ENCODE measurements at regions not wholly inside any gene's neighbourhood (a gene's known extent, or its start where the extent isn't known, plus 50 kb on each side); places are given as distances from the start of the nearest gene placed in this dataset.

- TF ChIP-seq ZNF79 (CRISPR knock-in tag; IDR thresholded peaks at IDR 0.05; ENCODE audit: low read depth) (peak; percentile 2; the same call in 1 of the 2 replicates), HDAC2 (IDR thresholded peaks at IDR 0.05) (peak; percentile 99), BRD4 (IDR thresholded peaks at IDR 0.05) (peak; percentile 86), NCOA2 (IDR thresholded peaks at IDR 0.05; ENCODE audit: partially characterized antibody in 2 of 2) (peak in 1 of 2 experiments; percentile 91), JUND (IDR thresholded peaks at IDR 0.05; ENCODE audit: borderline replicate concordance, low read depth, low read length) (peak; percentile 99), JUND (tag; IDR thresholded peaks at IDR 0.05; ENCODE audit: borderline replicate concordance, low read depth, low read length) (peak; percentile 100), EHMT2 (IDR thresholded peaks at IDR 0.05) (peak; percentile 88), ZNF431 (CRISPR knock-in tag; IDR thresholded peaks at IDR 0.05) (no peak), ID3 (CRISPR knock-in tag; IDR thresholded peaks at IDR 0.05) (no peak), ID3 (tag; IDR thresholded peaks at IDR 0.05) (peak; percentile 91)
- TF ChIP-seq, protein P1, sequence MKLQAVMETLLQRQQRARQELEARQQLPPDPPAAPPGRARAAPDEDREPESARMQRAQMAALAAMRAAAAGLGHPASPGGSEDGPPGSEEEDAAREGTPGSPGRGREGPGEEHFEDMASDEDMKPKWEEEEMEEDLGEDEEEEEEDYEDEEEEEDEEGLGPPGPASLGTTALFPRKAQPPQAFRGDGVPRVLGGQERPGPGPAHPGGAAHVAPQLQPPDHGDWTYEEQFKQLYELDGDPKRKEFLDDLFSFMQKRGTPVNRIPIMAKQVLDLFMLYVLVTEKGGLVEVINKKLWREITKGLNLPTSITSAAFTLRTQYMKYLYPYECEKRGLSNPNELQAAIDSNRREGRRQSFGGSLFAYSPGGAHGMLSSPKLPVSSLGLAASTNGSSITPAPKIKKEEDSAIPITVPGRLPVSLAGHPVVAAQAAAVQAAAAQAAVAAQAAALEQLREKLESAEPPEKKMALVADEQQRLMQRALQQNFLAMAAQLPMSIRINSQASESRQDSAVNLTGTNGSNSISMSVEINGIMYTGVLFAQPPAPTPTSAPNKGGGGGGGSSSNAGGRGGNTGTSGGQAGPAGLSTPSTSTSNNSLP (IDR thresholded peaks at IDR 0.05; ENCODE audit: borderline replicate concordance, low read depth, low read length), result peak; percentile 71; the same call in 1 of the 2 replicates
Measured at GRCh38 chr1:234975122-234975940, 153.3 kb downstream of the TOMM20 start (continued).

All from K562 (cell line).